GM23248 (cell line): ENCODE measurements at regions not wholly inside any gene's neighbourhood (a gene's known extent, or its start where the extent isn't known, plus 50 kb on each side); places are given as distances from the start of the nearest gene placed in this dataset.
"Not testable (repeated sequence)": the region's sequence is repeated elsewhere in the genome, so short reads cannot be mapped to it uniquely, and the experiment has no call there.

Experiments used
- DNase-seq: peaks from one replicate; pipeline ENCODE4 v3.0.0-alpha.2; 2015
- H2AFZ ChIP-seq: fragments of 200-600 bp; sonication (generic); 2 replicates; pipeline ENCODE4 v1.6.1; 2016; ENCODE audit warnings: antibody characterized with exemption
- H3F3A ChIP-seq: fragments of 200-600 bp; sonication (generic); 2 replicates; pipeline ENCODE4 v1.6.1; 2016; ENCODE audit warnings: mild to moderate bottlenecking, antibody characterized with exemption, mixed run types; ENCODE audit not compliant: insufficient read depth
- H3K27ac ChIP-seq: fragments of 200-600 bp; sonication (generic); 2 replicates; pipeline ENCODE4 v1.5.1; 2016; ENCODE audit warnings: mild to moderate bottlenecking
- H3K27me3 ChIP-seq: fragments of 200-600 bp; sonication (generic); replicated peaks from 2 replicates; pipeline ENCODE4 v1.6.1; 2016; ENCODE audit warnings: mild to moderate bottlenecking; ENCODE audit not compliant: insufficient read depth
- H3K36me3 ChIP-seq: fragments of 200-600 bp; sonication (generic); 2 replicates; pipeline ENCODE4 v1.6.1; 2016; ENCODE audit warnings: low read depth, mild to moderate bottlenecking
- H3K4me1 ChIP-seq: fragments of 200-600 bp; sonication (generic); 2 replicates; pipeline ENCODE4 v1.6.1; 2016; ENCODE audit warnings: mild to moderate bottlenecking; ENCODE audit not compliant: insufficient read depth
- H3K4me2 ChIP-seq: fragments of 200-600 bp; sonication (generic); one replicate; pipeline ENCODE4 v1.6.1; 2016; ENCODE audit warnings: mild to moderate bottlenecking; ENCODE audit not compliant: unreplicated experiment
- H3K4me3 ChIP-seq: fragments of 200-600 bp; sonication (generic); 2 replicates; pipeline ENCODE4 v1.5.1; 2016; ENCODE audit warnings: mild to moderate bottlenecking
- H3K79me2 ChIP-seq: fragments of 200-600 bp; sonication (generic); 2 replicates; pipeline ENCODE4 v1.6.1; 2016; ENCODE audit warnings: mild to moderate bottlenecking; ENCODE audit not compliant: insufficient read depth
- H3K9ac ChIP-seq: fragments of 200-600 bp; sonication (generic); 2 replicates; pipeline ENCODE4 v1.6.1; 2016; ENCODE audit warnings: mild to moderate bottlenecking
- H3K9me2 ChIP-seq: fragments of 200-600 bp; sonication (generic); 2 replicates; pipeline ENCODE4 v1.6.1; 2016; ENCODE audit warnings: mixed run types, mild to moderate bottlenecking, moderate library complexity; ENCODE audit not compliant: insufficient read depth
- H3K9me3 ChIP-seq: fragments of 200-600 bp; sonication (generic); one replicate; pipeline ENCODE4 v1.6.1; 2017; ENCODE audit warnings: low read depth
- H4K20me1 ChIP-seq: fragments of 200-600 bp; sonication (generic); 2 replicates; pipeline ENCODE4 v1.6.0; 2016; ENCODE audit not compliant: insufficient read depth
- WGBS, 2 experiments: methylation state at CpG; one replicate each; pipeline ENCODE4 v1.1.6; 2015 to 2017; ENCODE audit warnings: low lambda C conversion rate in 2 of 2, low coverage in 1 of 2; ENCODE audit errors: missing lambda C conversion rate in 2 of 2; 5-methylcytosine and 5-hydroxymethylcytosine counted together
- in situ Hi-C: fragments of 300-500 bp; cut with MboI; formaldehyde crosslinking; loops from 2 replicates; pipeline ENCODE4 v1.15.0; 2020

GRCh38 chr20:64327223-64327549 is 71.6 kb downstream of the PCMTD2 start:
- H3K79me2 ChIP-seq, H3K9me2 ChIP-seq, H3K9ac ChIP-seq, H3K27me3 ChIP-seq, H3K9me3 ChIP-seq, H3K4me2 ChIP-seq, H3K4me1 ChIP-seq, H3K36me3 ChIP-seq, H3F3A ChIP-seq, DNase-seq, H2AFZ ChIP-seq, H3K4me3 ChIP-seq, H4K20me1 ChIP-seq, H3K27ac ChIP-seq, in situ Hi-C loops: not testable (repeated sequence)
- 13 to 15% methylated on average over 8 to 15 of the region's 15 CpGs for WGBS, 2 experiments

DNA sequence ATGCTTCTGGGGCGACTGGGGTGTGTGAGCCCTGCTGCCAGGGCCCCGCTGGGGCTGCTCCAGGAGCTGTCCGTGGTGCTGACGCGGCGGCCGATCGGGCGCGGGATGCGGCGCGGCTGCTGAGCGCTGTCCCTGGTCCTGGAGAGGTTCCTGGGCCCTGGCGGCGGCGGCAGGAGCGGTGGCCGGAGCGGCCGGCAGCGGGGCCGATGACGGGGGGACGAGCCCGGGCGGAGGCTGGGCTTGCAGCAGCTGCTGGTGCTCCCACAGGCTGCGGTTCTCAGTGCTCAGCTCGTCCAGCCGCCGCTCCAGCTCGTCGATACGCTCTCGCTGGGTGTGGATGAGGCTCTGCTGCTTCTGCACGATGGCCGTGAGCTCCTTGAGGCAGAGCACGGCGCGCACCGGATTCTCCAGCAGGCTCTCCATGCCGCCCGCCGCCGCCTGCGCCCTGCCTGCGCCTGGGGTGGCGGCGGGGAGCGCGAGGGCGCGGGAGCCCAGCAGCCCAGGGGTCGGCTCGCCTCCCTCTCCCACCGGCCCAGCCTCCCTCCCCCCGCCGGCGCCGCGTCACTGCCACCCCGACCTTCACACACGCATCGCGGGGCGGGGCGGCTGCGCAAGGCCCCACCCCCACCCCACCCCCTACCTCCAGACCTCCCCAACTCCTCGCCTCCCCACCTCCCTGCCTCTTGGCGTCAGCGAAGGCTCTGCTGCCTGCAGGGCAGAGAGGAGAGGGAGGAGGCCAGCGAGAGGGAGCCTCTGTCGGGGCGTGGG is 72.2 kb downstream of the PCMTD2 start:
- H2AFZ ChIP-seq, H3K9me3 ChIP-seq, H4K20me1 ChIP-seq, H3K27ac ChIP-seq, H3K36me3 ChIP-seq, H3F3A ChIP-seq, H3K9ac ChIP-seq, H3K4me1 ChIP-seq, in situ Hi-C loops, H3K9me2 ChIP-seq, H3K27me3 ChIP-seq, H3K79me2 ChIP-seq, H3K4me2 ChIP-seq, H3K4me3 ChIP-seq: not testable (repeated sequence)
- DNase-seq: peak; percentile 62
- WGBS, 2 experiments: 2 to 5% methylated on average over 21 to 33 of the region's 74 CpGs

GRCh38 chr20:64328595-64329250 is 73.2 kb downstream of the PCMTD2 start:
- H3K9me2 ChIP-seq, in situ Hi-C loops, H3K4me3 ChIP-seq, H3K27ac ChIP-seq, H4K20me1 ChIP-seq, H3K27me3 ChIP-seq, H2AFZ ChIP-seq, H3K9me3 ChIP-seq, H3K4me2 ChIP-seq, H3K79me2 ChIP-seq, H3K9ac ChIP-seq, H3K36me3 ChIP-seq, H3K4me1 ChIP-seq, H3F3A ChIP-seq: not testable (repeated sequence)
- 18 to 20% methylated on average over 9 of the region's 9 CpGs for WGBS, 2 experiments
- peak; percentile 12 for DNase-seq

DNA sequence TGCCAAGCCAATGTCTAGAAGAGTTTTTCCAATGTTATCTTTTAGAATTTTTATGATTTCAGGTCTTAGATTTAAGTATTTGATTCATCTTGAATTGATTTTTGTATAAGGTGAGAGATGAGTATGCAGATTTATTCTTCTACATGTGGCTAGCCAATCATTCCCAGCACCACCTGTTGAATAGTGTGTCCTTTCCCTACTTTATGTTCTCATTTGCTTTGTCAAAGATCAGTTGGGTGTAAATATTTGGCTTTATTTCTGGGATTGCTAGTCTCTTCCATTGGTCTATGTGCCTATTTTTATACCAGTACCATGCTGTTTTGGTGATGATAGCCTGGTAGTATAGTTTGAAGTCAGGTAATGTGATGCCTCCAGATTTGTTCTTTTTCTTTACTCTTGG is 77.1 kb downstream of the PCMTD2 start:
- H3F3A ChIP-seq, H3K4me1 ChIP-seq, H3K9ac ChIP-seq, H3K79me2 ChIP-seq, H2AFZ ChIP-seq, in situ Hi-C loops, DNase-seq, H3K9me2 ChIP-seq, H3K9me3 ChIP-seq, H4K20me1 ChIP-seq, H3K4me3 ChIP-seq, H3K36me3 ChIP-seq, H3K27ac ChIP-seq, H3K27me3 ChIP-seq, H3K4me2 ChIP-seq: not testable (repeated sequence)
